Left lung (tissue), 4 donors: ENCODE measurements at regions not wholly inside any gene's neighbourhood (a gene's known extent, or its start where the extent isn't known, plus 50 kb on each side); places are given as distances from the start of the nearest gene placed in this dataset.

Experiments used
- ATAC-seq: fragments of 200-7000 bp; cut with Tn5 transposase; one replicate; pipeline ENCODE4 v1.9.1; 2020; ENCODE audit warnings: moderate library complexity
- DNase-seq, 4 donors: peaks; one replicate each; pipeline ENCODE4 v3.0.0-alpha.2; 2013 to 2020
- H3K27ac ChIP-seq, 2 donors: fragments of 200-600 bp; sonication (generic) in 1 of 2; one replicate each; pipeline versions ENCODE4 v1.5.0 to v1.8.0; 2020 to 2021
- H3K27me3 ChIP-seq, 2 donors: fragments of 200-600 bp; sonication (generic) in 1 of 2; one replicate each; pipeline versions ENCODE4 v1.5.0 to v1.8.0; 2020 to 2021
- H3K36me3 ChIP-seq, 2 donors: fragments of 200-600 bp; sonication (generic) in 1 of 2; one replicate each; pipeline versions ENCODE4 v1.5.0 to v1.8.0; 2020 to 2021
- H3K4me1 ChIP-seq, 2 donors: fragments of 200-600 bp; one replicate each; pipeline ENCODE4 v1.8.0; 2021
- H3K4me3 ChIP-seq, 2 donors: fragments of 200-600 bp; sonication (generic) in 1 of 2; one replicate each; pipeline versions ENCODE4 v1.5.0 to v1.8.0; 2020 to 2021; ENCODE audit warnings: mild to moderate bottlenecking in 1 of 2
- H3K9me3 ChIP-seq, 2 donors: fragments of 200-600 bp; sonication (generic) in 1 of 2; one replicate each; pipeline versions ENCODE4 v1.5.0 to v1.8.0; 2020 to 2021
- CTCF ChIP-seq, 2 donors: fragments of 200-600 bp; sonication (generic) in 1 of 2; IDR thresholded peaks; one replicate each; pipeline versions ENCODE4 v1.5.0 to v1.8.0; 2021; ENCODE audit warnings: antibody characterized with exemption in 2 of 2
- intact Hi-C, 2 donors: fragments of 100-400 bp; cut with DNase I; formaldehyde crosslinking; loops; one replicate each; pipeline versions ENCODE4 v1.11.2 to v1.14.2; 2022
- donor health status: DM: no; HTN: yes; CAD: no.
- donor health status: DM: no; HTN: no; CAD: no.

GRCh38 chr4:12707381-12708175 is 776.6 kb downstream of the RAB28 start:
- intact Hi-C loops: no loop called here
- TF ChIP-seq CTCF (IDR thresholded peaks at IDR 0.05): no peak
- Histone ChIP-seq H3K36me3 (no peaks in the 10 kb centered on the region), H3K4me3 (no peak overlapping the region), H3K4me1 (no peaks in the 10 kb centered on the region), H3K9me3 (no peaks in the 10 kb centered on the region), H3K27me3 (no peaks in the 10 kb centered on the region), H3K27ac (no peak overlapping the region)
- ATAC-seq: no peak
- no peak for DNase-seq

GRCh38 chr4:12703036-12703435 is 781.1 kb downstream of the RAB28 start:
- Histone ChIP-seq H3K27me3 (no peaks in the 10 kb centered on the region), H3K4me1 (no peaks in the 10 kb centered on the region), H3K9me3 (no peaks in the 10 kb centered on the region), H3K36me3 (no peaks in the 10 kb centered on the region), H3K4me3 (no peak overlapping the region), H3K27ac (no peak overlapping the region)
- intact Hi-C loops: no loop called here
- DNase-seq: no peak
- no peak for TF ChIP-seq CTCF (IDR thresholded peaks at IDR 0.05)
- no peak for ATAC-seq

GRCh38 chr4:12701384-12701783 is 782.8 kb downstream of the RAB28 start:
- no peaks in the 10 kb centered on the region for H3K4me1 ChIP-seq
- DNase-seq (no peak), ATAC-seq (no peak)
- H3K27me3 ChIP-seq: no peaks in the 10 kb centered on the region
- H3K27ac ChIP-seq: no peak overlapping the region
- TF ChIP-seq CTCF (IDR thresholded peaks at IDR 0.05): no peak
- intact Hi-C loops: no loop called here
- no peaks in the 10 kb centered on the region for H3K9me3 ChIP-seq
- no peaks in the 10 kb centered on the region for H3K36me3 ChIP-seq
- H3K4me3 ChIP-seq: no peak overlapping the region

- TF ChIP-seq CTCF (IDR thresholded peaks at IDR 0.05): no peak
- H3K4me1 ChIP-seq: no peaks in the 10 kb centered on the region
- intact Hi-C loops: no loop called here
- no peak overlapping the region for H3K4me3 ChIP-seq
- H3K36me3 ChIP-seq: no peaks in the 10 kb centered on the region
- H3K9me3 ChIP-seq: no peaks in the 10 kb centered on the region
- H3K27me3 ChIP-seq: no peaks in the 10 kb centered on the region
- ATAC-seq (no peak), DNase-seq (no peak)
- no peak overlapping the region for H3K27ac ChIP-seq
These were observed 786.2 kb downstream of the RAB28 start for GRCh38 chr4:12697970-12698369.

GRCh38 chr4:12692815-12693214 is 791.3 kb downstream of the RAB28 start:
- DNase-seq (no peak), ATAC-seq (no peak)
- Histone ChIP-seq H3K27ac (no peak overlapping the region), H3K9me3 (no peaks in the 10 kb centered on the region), H3K27me3 (no peaks in the 10 kb centered on the region), H3K36me3 (no peaks in the 10 kb centered on the region), H3K4me3 (no peak overlapping the region), H3K4me1 (no peaks in the 10 kb centered on the region)
- intact Hi-C loops: no loop called here
- no peak for TF ChIP-seq CTCF (IDR thresholded peaks at IDR 0.05)
